SK-N-SH (cell line): ENCODE measurements at regions not wholly inside any gene's neighbourhood (a gene's known extent, or its start where the extent isn't known, plus 50 kb on each side); places are given as distances from the start of the nearest gene placed in this dataset.

ENCODE experiments used
- CTCF ChIA-PET: fragments of 300-600, 350-600 bp; formaldehyde crosslinking; extraction: SDS; loops from one replicate; lab custom pipeline; 2021; lab: Yijun Ruan, JAX
- POLR2A ChIA-PET: fragments of 350-600 bp; sonication (Branson Sonifier 250); formaldehyde crosslinking; extraction: SDS; loops from one replicate; lab custom pipeline; 2020; ENCODE audit warnings: antibody characterized with exemption, inconsistent platforms; lab: Yijun Ruan, JAX
- DNase-seq: peaks from one replicate; pipeline ENCODE4 v3.0.0; 2012
- H2AFZ ChIP-seq: fragments of 200-600 bp; sonication (generic); 2 replicates; pipeline ENCODE4 v1.8.1; 2016; ENCODE audit warnings: antibody characterized with exemption, mild to moderate bottlenecking, low read depth
- H3F3A ChIP-seq: fragments of 200-600 bp; sonication (generic); replicated peaks from 2 replicates; pipeline ENCODE3; 2016; ENCODE audit warnings: antibody characterized with exemption, mild to moderate bottlenecking; ENCODE audit not compliant: insufficient read depth
- H3K27ac ChIP-seq, 2 experiments: fragments of 200-500 bp in 1 of 2; fragments of 200-600 bp in 1 of 2; sonication (Bioruptor generic) in 1 of 2; sonication (generic), shearing (Covaris generic) in 1 of 2; 2 replicates each; pipeline versions ENCODE4 v1.5.1 to v1.6.1; 2014 to 2016; ENCODE audit warnings: low read depth in 2 of 2, inconsistent platforms in 1 of 2, low read length in 1 of 2, mild to moderate bottlenecking in 1 of 2, mixed read lengths in 1 of 2
- H3K27me3 ChIP-seq: fragments of 200-600 bp; sonication (generic), shearing (Covaris generic); 2 replicates; pipeline ENCODE4 v1.6.1; 2016; ENCODE audit warnings: mixed run types; ENCODE audit not compliant: insufficient read depth
- H3K36me3 ChIP-seq, 2 experiments: fragments of 200-500 bp in 1 of 2; fragments of 200-600 bp in 1 of 2; sonication (Bioruptor generic) in 1 of 2; sonication (generic) in 1 of 2; replicated peaks in 1 of 2; 2 replicates each; pipeline versions ENCODE3 to v1.5.1; 2014 to 2016; ENCODE audit warnings: low read length in 1 of 2, mild to moderate bottlenecking in 1 of 2; ENCODE audit not compliant: insufficient read depth in 2 of 2, control insufficient read depth in 1 of 2
- H3K4me1 ChIP-seq, 2 experiments: fragments of 200-500 bp in 1 of 2; fragments of 200-600 bp in 1 of 2; sonication (Bioruptor generic) in 1 of 2; sonication (generic), shearing (Covaris generic) in 1 of 2; 2 replicates each; pipeline versions ENCODE4 v1.5.1 to v1.6.1; 2014 to 2016; ENCODE audit warnings: low read depth in 1 of 2, low read length in 1 of 2, mixed run types in 1 of 2; ENCODE audit not compliant: insufficient read depth in 2 of 2, control insufficient read depth in 1 of 2
- H3K4me2 ChIP-seq: fragments of 200-600 bp; sonication (generic), shearing (Covaris generic); 2 replicates; pipeline ENCODE4 v1.6.1; 2017; ENCODE audit warnings: mixed run types
- H3K4me3 ChIP-seq, 2 experiments: fragments of 200-500 bp in 1 of 2; fragments of 200-600 bp in 1 of 2; sonication (Bioruptor generic) in 1 of 2; sonication (generic), shearing (Covaris generic) in 1 of 2; 2 replicates each; pipeline versions ENCODE4 v1.5.1 to v1.8.1; 2014 to 2016; ENCODE audit warnings: low read depth in 2 of 2, inconsistent platforms in 1 of 2, low read length in 1 of 2, mild to moderate bottlenecking in 1 of 2, mixed read lengths in 1 of 2, moderate library complexity in 1 of 2
- H3K79me2 ChIP-seq: fragments of 200-600 bp; sonication (generic); 2 replicates; pipeline ENCODE4 v1.8.1; 2017; ENCODE audit warnings: mild to moderate bottlenecking; ENCODE audit not compliant: insufficient read depth
- H3K9ac ChIP-seq: fragments of 200-600 bp; sonication (generic); 2 replicates; pipeline ENCODE4 v1.6.1; 2017; ENCODE audit warnings: mixed run types
- H3K9me2 ChIP-seq: fragments of 200-600 bp; sonication (generic); 2 replicates; pipeline ENCODE4 v1.6.1; 2017; ENCODE audit warnings: mixed run types
- H3K9me3 ChIP-seq: fragments of 200-600 bp; sonication (generic); 2 replicates; pipeline ENCODE4 v1.6.1; 2017; ENCODE audit warnings: mixed run types, mild to moderate bottlenecking, moderate library complexity
- H4K20me1 ChIP-seq: fragments of 200-600 bp; sonication (generic); 2 replicates; pipeline ENCODE4 v1.6.1; 2017; ENCODE audit warnings: mild to moderate bottlenecking, mixed run types; ENCODE audit not compliant: insufficient read depth
- EP300 ChIP-seq, 2 experiments: IDR thresholded peaks; 2 replicates each; pipeline versions ENCODE4 v1.4.0 to v1.6.1; 2012; ENCODE audit warnings: borderline replicate concordance in 1 of 2, low read depth in 1 of 2, low read length in 1 of 2
- FOSL2 ChIP-seq: IDR thresholded peaks from 2 replicates; pipeline ENCODE4 v1.4.0; 2012; ENCODE audit warnings: low read depth, mild to moderate bottlenecking, moderate library complexity, borderline replicate concordance
- FOXJ3 ChIP-seq: sonication (generic); formaldehyde crosslinking; IDR thresholded peaks from 2 replicates; pipeline ENCODE4 v1.5.1; 2020; ENCODE audit warnings: mild to moderate bottlenecking, missing genetic modification reagents
- GABPA ChIP-seq: IDR thresholded peaks from 2 replicates; pipeline ENCODE4 v1.4.0; 2012; ENCODE audit warnings: low read depth, mild to moderate bottlenecking
- IRF3 ChIP-seq: fragments of 150-350 bp; IDR thresholded peaks from 2 replicates; pipeline ENCODE4 v1.6.1; 2016; ENCODE audit warnings: mild to moderate bottlenecking, low read depth, low read length
- MXI1 ChIP-seq: IDR thresholded peaks from 2 replicates; pipeline ENCODE4 v1.6.1; 2012; ENCODE audit warnings: mild to moderate bottlenecking, low read depth, low read length, improper control_type of control experiment
- NFIC ChIP-seq: IDR thresholded peaks from 2 replicates; pipeline ENCODE4 v1.4.0; 2012; ENCODE audit warnings: borderline replicate concordance
- POLR2AphosphoS5 ChIP-seq: IDR thresholded peaks from 2 replicates; pipeline ENCODE4 v1.6.1; 2012; ENCODE audit warnings: low read depth, low read length
- RFX5 ChIP-seq: IDR thresholded peaks from 2 replicates; pipeline ENCODE4 v1.6.1; 2012; ENCODE audit warnings: mild to moderate bottlenecking, improper control_type of control experiment, low read length
- RXRA ChIP-seq: IDR thresholded peaks from 2 replicates; pipeline ENCODE4 v1.4.0; 2012; ENCODE audit warnings: low read depth, mild to moderate bottlenecking, borderline replicate concordance
- SIN3A ChIP-seq: IDR thresholded peaks from 2 replicates; pipeline ENCODE4 v1.6.1; 2012; ENCODE audit warnings: low read depth, mild to moderate bottlenecking, low read length, moderate library complexity, borderline replicate concordance
- SMC3 ChIP-seq: IDR thresholded peaks from 2 replicates; pipeline ENCODE4 v1.6.1; 2012; ENCODE audit warnings: low read depth, low read length, improper control_type of control experiment
- TAF1 ChIP-seq: IDR thresholded peaks from 2 replicates; pipeline ENCODE4 v1.6.1; 2012; ENCODE audit warnings: low read depth, mild to moderate bottlenecking, low read length, moderate library complexity, borderline replicate concordance
- TCF12 ChIP-seq: IDR thresholded peaks from 2 replicates; pipeline ENCODE4 v1.4.0; 2012
- USF2 ChIP-seq: fragments of 150-350 bp; IDR thresholded peaks from 2 replicates; pipeline ENCODE4 v1.6.1; 2017; ENCODE audit warnings: antibody characterized with exemption, low read length, low read depth, borderline replicate concordance
- WGBS: methylation state at CpG from one replicate; pipeline ENCODE4 v1.1.6; 2017; ENCODE audit warnings: low lambda C conversion rate; 5-methylcytosine and 5-hydroxymethylcytosine counted together
- TF ChIP-seq, protein P1 (sequence below): IDR thresholded peaks from 2 replicates; pipeline ENCODE4 v1.4.0; 2012; ENCODE audit warnings: low read depth, borderline replicate concordance
- TF ChIP-seq, protein P2 (sequence below): fragments of 200-600 bp; sonication (generic); IDR thresholded peaks from 2 replicates; pipeline ENCODE4 v1.6.1; 2017; ENCODE audit warnings: antibody characterized with exemption, mild to moderate bottlenecking, moderate library complexity

DNA sequence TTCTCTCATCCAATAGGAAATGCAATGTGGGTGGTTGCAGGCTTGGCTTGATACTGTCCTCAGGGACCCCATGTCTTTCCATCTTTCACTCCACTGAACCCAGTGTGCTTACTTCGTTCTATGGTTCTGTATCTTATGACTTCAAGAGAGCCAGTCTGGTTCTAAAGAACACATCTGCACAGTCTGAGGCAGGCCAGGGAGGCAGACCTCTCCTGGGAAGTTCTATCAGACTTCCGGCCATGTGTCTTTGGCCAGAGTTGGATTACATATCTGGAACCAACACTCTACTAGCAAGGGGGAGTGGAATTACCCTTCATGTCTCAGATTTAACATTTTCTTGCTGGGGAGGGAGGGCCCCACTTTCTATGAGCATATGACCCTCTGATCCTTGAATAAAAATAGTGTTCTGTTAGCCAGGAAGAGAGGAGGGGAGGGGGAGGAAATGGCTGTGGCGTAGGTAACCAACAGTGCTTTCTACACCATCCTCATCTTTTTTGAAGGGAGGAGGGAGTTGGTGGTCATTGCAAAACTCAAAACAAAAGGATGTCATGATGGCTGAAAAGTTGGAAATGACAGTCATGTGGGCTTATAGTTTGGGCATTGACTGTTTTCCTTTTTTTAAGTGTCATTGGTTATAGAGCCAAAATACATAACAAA, 370.2 kb downstream of the GATA3 start:
- H3K9ac ChIP-seq: no peak overlapping the region
- H2AFZ ChIP-seq: no peak overlapping the region
- H3K4me3 ChIP-seq: no peak overlapping the region
- no peak for TF ChIP-seq POLR2AphosphoS5
- no peaks in the 10 kb centered on the region for H3K36me3 ChIP-seq
- H3K4me1 ChIP-seq: no peaks in the 10 kb centered on the region
- no peak for DNase-seq
- no peaks in the 10 kb centered on the region for H3F3A ChIP-seq
- H3K27me3 ChIP-seq: no peaks in the 10 kb centered on the region; the same call in 1 of the 2 replicates
- H3K79me2 ChIP-seq: no peaks in the 10 kb centered on the region
- ChIA-PET POLR2A (no interaction called here), CTCF (no interaction called here)
- no peaks in the 10 kb centered on the region for H3K9me2 ChIP-seq
- H3K27ac ChIP-seq: no peak overlapping the region
- H4K20me1 ChIP-seq: no peaks in the 10 kb centered on the region
- H3K9me3 ChIP-seq: no peaks in the 10 kb centered on the region
- no peak overlapping the region for H3K4me2 ChIP-seq
- 64% methylated on average over 3 of the region's 3 CpGs for WGBS

DNA sequence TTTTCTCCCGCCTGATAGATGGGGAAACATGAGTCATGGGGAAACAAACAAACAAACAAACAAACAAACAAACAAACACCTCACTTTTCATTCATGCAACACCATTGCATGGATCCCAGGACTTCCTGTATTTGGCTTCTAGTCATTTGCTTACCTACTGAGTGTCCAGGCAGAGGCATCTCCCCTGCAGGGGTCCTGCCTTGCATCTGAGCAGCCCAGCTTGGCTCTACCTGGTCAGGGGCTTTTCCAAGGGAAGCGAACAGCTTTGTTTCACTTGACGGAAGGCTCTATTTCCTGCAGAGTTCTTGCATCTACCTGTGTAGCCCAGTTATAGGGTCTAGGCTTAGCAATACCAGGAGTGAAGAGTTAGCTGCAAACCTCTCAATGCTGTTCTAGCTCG, 374.2 kb downstream of the GATA3 start:
- TF ChIP-seq SMC3 (no peak), GABPA (no peak), IRF3 (no peak), FOXJ3 (CRISPR knock-in tag) (no peak), MXI1 (no peak), RXRA (no peak), TCF12 (no peak), NFIC (no peak), RFX5 (no peak), FOSL2 (no peak), EP300 (IDR thresholded peaks at IDR 0.05; ENCODE audit: borderline replicate concordance in 1 of 2, low read depth in 1 of 2, low read length in 1 of 2) (no peak), TAF1 (no peak), SIN3A (no peak), USF2 (no peak)
- TF ChIP-seq, protein P1, sequence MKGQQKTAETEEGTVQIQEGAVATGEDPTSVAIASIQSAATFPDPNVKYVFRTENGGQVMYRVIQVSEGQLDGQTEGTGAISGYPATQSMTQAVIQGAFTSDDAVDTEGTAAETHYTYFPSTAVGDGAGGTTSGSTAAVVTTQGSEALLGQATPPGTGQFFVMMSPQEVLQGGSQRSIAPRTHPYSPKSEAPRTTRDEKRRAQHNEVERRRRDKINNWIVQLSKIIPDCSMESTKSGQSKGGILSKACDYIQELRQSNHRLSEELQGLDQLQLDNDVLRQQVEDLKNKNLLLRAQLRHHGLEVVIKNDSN: no peak
- TF ChIP-seq, protein P2, sequence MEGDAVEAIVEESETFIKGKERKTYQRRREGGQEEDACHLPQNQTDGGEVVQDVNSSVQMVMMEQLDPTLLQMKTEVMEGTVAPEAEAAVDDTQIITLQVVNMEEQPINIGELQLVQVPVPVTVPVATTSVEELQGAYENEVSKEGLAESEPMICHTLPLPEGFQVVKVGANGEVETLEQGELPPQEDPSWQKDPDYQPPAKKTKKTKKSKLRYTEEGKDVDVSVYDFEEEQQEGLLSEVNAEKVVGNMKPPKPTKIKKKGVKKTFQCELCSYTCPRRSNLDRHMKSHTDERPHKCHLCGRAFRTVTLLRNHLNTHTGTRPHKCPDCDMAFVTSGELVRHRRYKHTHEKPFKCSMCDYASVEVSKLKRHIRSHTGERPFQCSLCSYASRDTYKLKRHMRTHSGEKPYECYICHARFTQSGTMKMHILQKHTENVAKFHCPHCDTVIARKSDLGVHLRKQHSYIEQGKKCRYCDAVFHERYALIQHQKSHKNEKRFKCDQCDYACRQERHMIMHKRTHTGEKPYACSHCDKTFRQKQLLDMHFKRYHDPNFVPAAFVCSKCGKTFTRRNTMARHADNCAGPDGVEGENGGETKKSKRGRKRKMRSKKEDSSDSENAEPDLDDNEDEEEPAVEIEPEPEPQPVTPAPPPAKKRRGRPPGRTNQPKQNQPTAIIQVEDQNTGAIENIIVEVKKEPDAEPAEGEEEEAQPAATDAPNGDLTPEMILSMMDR: no peak
- no peak for DNase-seq
- CTCF ChIA-PET: interaction anchor here (0.8 to 1.5 kb wide), 2 partner anchors 9 to 13 kb away, joined by 3 read pairs; no protein-coding TSS in a partner anchor
- Histone ChIP-seq H3K4me3 (no peak overlapping the region), H2AFZ (no peak overlapping the region), H3K4me2 (no peak overlapping the region), H3K9me2 (no peaks in the 10 kb centered on the region), H3K4me1 (no peaks in the 10 kb centered on the region), H3F3A (no peaks in the 10 kb centered on the region), H3K79me2 (no peaks in the 10 kb centered on the region), H3K27ac (no peak overlapping the region), H3K9me3 (no peaks in the 10 kb centered on the region), H3K36me3 (no peaks in the 10 kb centered on the region), H4K20me1 (no peaks in the 10 kb centered on the region), H3K9ac (no peak overlapping the region), H3K27me3 (no peaks in the 10 kb centered on the region; the same call in 1 of the 2 replicates)
- 82% methylated on average over 4 of the region's 4 CpGs for WGBS
- POLR2A ChIA-PET: no interaction called here
